Breast epithelium (tissue), 3 donors: ENCODE measurements at regions not wholly inside any gene's neighbourhood (a gene's known extent, or its start where the extent isn't known, plus 50 kb on each side); places are given as distances from the start of the nearest gene placed in this dataset.

ENCODE experiments used
- POLR2A ChIP-seq: fragments of 450-650 bp; IDR thresholded peaks from one replicate; pipeline ENCODE4 v1.6.1; 2016; ENCODE audit warnings: antibody characterized with exemption, mild to moderate bottlenecking, moderate library complexity
- POLR2AphosphoS5 ChIP-seq, 3 donors: sonication (generic); formaldehyde crosslinking; IDR thresholded peaks; one replicate each; pipeline ENCODE4 v1.6.1; 2017; ENCODE audit warnings: antibody characterized with exemption in 3 of 3
- TF ChIP-seq, protein P1 (sequence below), 3 donors: fragments of 450-650 bp; IDR thresholded peaks; one replicate each; pipeline ENCODE4 v1.5.1; 2016 to 2017; ENCODE audit warnings: antibody characterized with exemption in 3 of 3, mild to moderate bottlenecking in 3 of 3, moderate library complexity in 3 of 3

DNA sequence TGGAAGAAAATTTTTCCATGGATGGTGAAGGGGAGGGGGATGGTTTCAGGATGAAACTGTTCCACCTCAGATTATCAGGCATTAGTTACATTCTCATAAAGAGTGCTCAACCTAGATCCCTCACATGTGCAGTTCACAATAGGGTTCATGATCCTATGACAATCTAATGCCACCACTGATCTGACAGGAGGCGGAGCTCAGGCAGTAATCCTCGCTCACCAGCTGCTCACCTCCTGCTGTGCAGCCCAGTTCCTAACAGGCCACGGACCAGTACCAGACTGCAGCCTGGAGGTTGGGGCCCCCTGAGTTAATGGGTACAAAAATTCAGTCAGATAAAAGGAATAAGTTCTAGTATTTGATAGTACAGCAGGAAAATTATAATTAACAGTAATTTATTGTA, 337.2 kb downstream of the NPR3 start:
- TF ChIP-seq POLR2AphosphoS5 (IDR thresholded peaks at IDR 0.05) (no peak), POLR2A (no peak)
- TF ChIP-seq, protein P1, sequence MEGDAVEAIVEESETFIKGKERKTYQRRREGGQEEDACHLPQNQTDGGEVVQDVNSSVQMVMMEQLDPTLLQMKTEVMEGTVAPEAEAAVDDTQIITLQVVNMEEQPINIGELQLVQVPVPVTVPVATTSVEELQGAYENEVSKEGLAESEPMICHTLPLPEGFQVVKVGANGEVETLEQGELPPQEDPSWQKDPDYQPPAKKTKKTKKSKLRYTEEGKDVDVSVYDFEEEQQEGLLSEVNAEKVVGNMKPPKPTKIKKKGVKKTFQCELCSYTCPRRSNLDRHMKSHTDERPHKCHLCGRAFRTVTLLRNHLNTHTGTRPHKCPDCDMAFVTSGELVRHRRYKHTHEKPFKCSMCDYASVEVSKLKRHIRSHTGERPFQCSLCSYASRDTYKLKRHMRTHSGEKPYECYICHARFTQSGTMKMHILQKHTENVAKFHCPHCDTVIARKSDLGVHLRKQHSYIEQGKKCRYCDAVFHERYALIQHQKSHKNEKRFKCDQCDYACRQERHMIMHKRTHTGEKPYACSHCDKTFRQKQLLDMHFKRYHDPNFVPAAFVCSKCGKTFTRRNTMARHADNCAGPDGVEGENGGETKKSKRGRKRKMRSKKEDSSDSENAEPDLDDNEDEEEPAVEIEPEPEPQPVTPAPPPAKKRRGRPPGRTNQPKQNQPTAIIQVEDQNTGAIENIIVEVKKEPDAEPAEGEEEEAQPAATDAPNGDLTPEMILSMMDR (IDR thresholded peaks at IDR 0.05), result no peak
